ENCODE measurements at regions not wholly inside any gene's neighbourhood (a gene's known extent, or its start where the extent isn't known, plus 50 kb on each side); places are given as distances from the start of the nearest gene placed in this dataset.

DNA sequence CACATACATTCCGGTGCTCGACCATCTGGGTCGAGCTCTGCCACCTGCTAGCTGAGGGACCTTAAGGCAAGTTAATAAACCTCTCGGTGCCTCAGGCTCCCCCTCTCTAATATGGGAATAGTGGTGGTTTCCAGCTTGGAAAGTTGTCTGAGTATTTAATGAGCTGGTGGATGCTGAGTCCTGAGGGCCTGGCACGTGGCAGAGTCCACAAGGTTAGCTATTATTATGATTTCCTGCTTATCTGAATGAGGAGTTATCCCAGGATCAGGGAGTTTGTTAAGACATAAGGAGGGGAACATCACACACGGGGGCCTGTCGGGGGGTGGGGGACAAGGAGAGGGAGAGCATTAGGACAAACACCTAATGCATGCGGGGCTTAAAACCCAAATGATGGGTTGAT, 80.1 kb upstream of the SLC22A23 start:
- Histone ChIP-seq H3K36me3 (ENCODE audit: control insufficient read depth, insufficient read depth, low read length) (no peaks in the 10 kb centered on the region), H3K9me3 (ENCODE audit: control insufficient read depth, low read length) (no peaks in the 10 kb centered on the region), H3K4me1 (ENCODE audit: control insufficient read depth, insufficient read depth, low read length, poor library complexity, severe bottlenecking) (no peaks in the 10 kb centered on the region), H3K4me3 (ENCODE audit: extremely low read depth, insufficient read depth, low read length, poor library complexity, severe bottlenecking) (no peak overlapping the region), H3K27ac (ENCODE audit: low read depth, low read length, severe bottlenecking) (no peak overlapping the region)
- WGBS, 2 experiments (ENCODE audit: insufficient coverage in 2 of 2): 87 to 97% methylated on average over 6 to 7 of the region's 8 CpGs

GRCh38 chr6:3535776-3536435, 79.1 kb upstream of the SLC22A23 start:
- no peak overlapping the region for H3K4me3 ChIP-seq (ENCODE audit: extremely low read depth, insufficient read depth, low read length, poor library complexity, severe bottlenecking)
- WGBS, 2 experiments (ENCODE audit: insufficient coverage in 2 of 2): 92 to 94% methylated on average over 13 to 16 of the region's 19 CpGs

DNA sequence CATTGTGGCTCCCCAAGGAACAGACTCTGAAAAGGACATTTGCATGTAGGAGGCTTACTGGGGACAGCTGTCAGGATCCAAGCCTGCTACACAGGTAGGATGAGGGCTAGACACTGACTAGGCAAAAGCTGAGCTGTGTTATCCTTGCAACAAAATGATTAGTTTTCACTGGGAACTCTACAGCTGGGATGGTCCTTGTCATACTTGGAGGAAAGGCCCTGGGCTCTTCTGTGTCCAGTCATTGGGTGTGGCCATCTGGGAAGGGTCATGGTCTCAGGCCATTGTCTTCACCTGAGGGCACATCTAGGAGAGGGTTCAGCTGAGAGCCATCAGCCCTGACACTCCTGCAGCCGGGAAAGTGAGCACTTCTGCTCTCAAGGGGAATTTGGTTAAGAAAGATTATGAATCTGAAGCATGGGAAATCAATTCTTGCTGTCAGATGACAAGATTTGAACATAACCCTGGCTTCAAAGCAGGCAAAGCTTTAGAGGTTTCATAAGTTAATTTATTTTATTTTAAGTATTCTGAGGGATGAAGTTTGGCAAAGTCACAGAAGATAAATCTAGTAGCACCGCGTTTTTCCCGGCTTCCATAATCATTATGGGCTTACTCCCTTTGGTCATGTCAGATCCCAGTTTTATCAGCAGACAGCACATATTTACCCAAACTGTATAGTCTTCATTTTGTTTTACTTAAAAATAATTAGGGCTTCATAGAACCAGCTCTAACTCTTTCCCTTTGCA, 78.4 kb upstream of the SLC22A23 start:
- H3K4me3 ChIP-seq (ENCODE audit: extremely low read depth, insufficient read depth, low read length, poor library complexity, severe bottlenecking): no peak overlapping the region
- 95 to 100% methylated on average over 1 to 4 of the region's 4 CpGs for WGBS, 2 experiments (ENCODE audit: insufficient coverage in 2 of 2)
- no peaks in the 10 kb centered on the region for H3K4me1 ChIP-seq (ENCODE audit: control insufficient read depth, insufficient read depth, low read length, poor library complexity, severe bottlenecking)
- no peaks in the 10 kb centered on the region for H3K36me3 ChIP-seq (ENCODE audit: control insufficient read depth, insufficient read depth, low read length)
- H3K9me3 ChIP-seq (ENCODE audit: control insufficient read depth, low read length): no peaks in the 10 kb centered on the region
- H3K27ac ChIP-seq (ENCODE audit: low read depth, low read length, severe bottlenecking): no peak overlapping the region

More at GRCh38 chr6:3535776-3536435, 79.1 kb upstream of the SLC22A23 start:
- Histone ChIP-seq H3K36me3 (ENCODE audit: control insufficient read depth, insufficient read depth, low read length) (no peaks in the 10 kb centered on the region), H3K27ac (ENCODE audit: low read depth, low read length, severe bottlenecking) (no peak overlapping the region), H3K9me3 (ENCODE audit: control insufficient read depth, low read length) (no peaks in the 10 kb centered on the region), H3K4me1 (ENCODE audit: control insufficient read depth, insufficient read depth, low read length, poor library complexity, severe bottlenecking) (no peaks in the 10 kb centered on the region)

DNA sequence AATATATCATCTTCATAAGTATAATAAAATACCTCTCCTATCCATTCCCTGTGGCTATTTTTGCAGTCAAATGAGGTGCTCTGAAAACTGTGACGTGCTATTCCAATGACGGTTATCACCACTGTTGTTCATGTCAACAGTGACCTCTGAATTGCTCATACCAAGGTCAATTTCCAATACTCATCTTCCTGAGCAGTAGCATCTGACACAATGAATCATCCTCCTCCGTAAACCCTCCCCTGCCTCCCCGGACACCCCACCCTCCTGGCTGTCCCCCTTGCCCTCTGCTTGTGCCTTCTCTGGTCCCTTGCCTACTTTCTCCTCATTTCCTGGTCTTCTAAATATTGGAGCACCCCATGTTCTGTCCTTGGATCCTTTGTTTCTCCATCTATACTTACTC, 77.7 kb upstream of the SLC22A23 start:
- no peaks in the 10 kb centered on the region for H3K4me1 ChIP-seq (ENCODE audit: control insufficient read depth, insufficient read depth, low read length, poor library complexity, severe bottlenecking)
- WGBS, 2 experiments (ENCODE audit: insufficient coverage in 2 of 2): 92 to 96% methylated on average over 4 of the region's 4 CpGs
- no peak overlapping the region for H3K27ac ChIP-seq (ENCODE audit: low read depth, low read length, severe bottlenecking)

GRCh38 chr6:3533981-3534380, 77.1 kb upstream of the SLC22A23 start:
- no peaks in the 10 kb centered on the region for H3K4me1 ChIP-seq (ENCODE audit: control insufficient read depth, insufficient read depth, low read length, poor library complexity, severe bottlenecking)
- no peaks in the 10 kb centered on the region for H3K36me3 ChIP-seq (ENCODE audit: control insufficient read depth, insufficient read depth, low read length)
- no peak overlapping the region for H3K4me3 ChIP-seq (ENCODE audit: extremely low read depth, insufficient read depth, low read length, poor library complexity, severe bottlenecking)
- WGBS, 2 experiments (ENCODE audit: insufficient coverage in 2 of 2): 89 to 93% methylated on average over 6 of the region's 6 CpGs
- H3K27ac ChIP-seq (ENCODE audit: low read depth, low read length, severe bottlenecking): no peak overlapping the region
- no peaks in the 10 kb centered on the region for H3K9me3 ChIP-seq (ENCODE audit: control insufficient read depth, low read length)

More for the DNA sequence above, 77.7 kb upstream of the SLC22A23 start:
- no peaks in the 10 kb centered on the region for H3K36me3 ChIP-seq (ENCODE audit: control insufficient read depth, insufficient read depth, low read length)
- H3K4me3 ChIP-seq (ENCODE audit: extremely low read depth, insufficient read depth, low read length, poor library complexity, severe bottlenecking): no peak overlapping the region
- no peaks in the 10 kb centered on the region for H3K9me3 ChIP-seq (ENCODE audit: control insufficient read depth, low read length)

- Histone ChIP-seq H3K27ac (ENCODE audit: low read depth, low read length, severe bottlenecking) (no peak overlapping the region), H3K4me3 (ENCODE audit: extremely low read depth, insufficient read depth, low read length, poor library complexity, severe bottlenecking) (no peak overlapping the region), H3K9me3 (ENCODE audit: control insufficient read depth, low read length) (no peaks in the 10 kb centered on the region), H3K4me1 (ENCODE audit: control insufficient read depth, insufficient read depth, low read length, poor library complexity, severe bottlenecking) (no peaks in the 10 kb centered on the region), H3K36me3 (ENCODE audit: control insufficient read depth, insufficient read depth, low read length) (no peaks in the 10 kb centered on the region)
- WGBS, 2 experiments (ENCODE audit: insufficient coverage in 2 of 2): 71 to 82% methylated on average over 5 of the region's 5 CpGs
Observed at GRCh38 chr6:3532296-3532916, 75.6 kb upstream of the SLC22A23 start.

- Histone ChIP-seq H3K36me3 (ENCODE audit: control insufficient read depth, insufficient read depth, low read length) (no peaks in the 10 kb centered on the region), H3K9me3 (ENCODE audit: control insufficient read depth, low read length) (no peaks in the 10 kb centered on the region), H3K27ac (ENCODE audit: low read depth, low read length, severe bottlenecking) (no peak overlapping the region), H3K4me3 (ENCODE audit: extremely low read depth, insufficient read depth, low read length, poor library complexity, severe bottlenecking) (no peak overlapping the region), H3K4me1 (ENCODE audit: control insufficient read depth, insufficient read depth, low read length, poor library complexity, severe bottlenecking) (no peaks in the 10 kb centered on the region)
- 88 to 89% methylated on average over 3 to 5 of the region's 7 CpGs for WGBS, 2 experiments (ENCODE audit: insufficient coverage in 2 of 2)
Observed at GRCh38 chr6:3531481-3531880, 74.6 kb upstream of the SLC22A23 start.

- 84 to 88% methylated on average over 10 of the region's 10 CpGs for WGBS, 2 experiments (ENCODE audit: insufficient coverage in 2 of 2)
- H3K27ac ChIP-seq (ENCODE audit: low read depth, low read length, severe bottlenecking): no peak overlapping the region
- no peaks in the 10 kb centered on the region for H3K4me1 ChIP-seq (ENCODE audit: control insufficient read depth, insufficient read depth, low read length, poor library complexity, severe bottlenecking)
- H3K4me3 ChIP-seq (ENCODE audit: extremely low read depth, insufficient read depth, low read length, poor library complexity, severe bottlenecking): no peak overlapping the region
- H3K36me3 ChIP-seq (ENCODE audit: control insufficient read depth, insufficient read depth, low read length): no peaks in the 10 kb centered on the region
- no peaks in the 10 kb centered on the region for H3K9me3 ChIP-seq (ENCODE audit: control insufficient read depth, low read length)
Observed at GRCh38 chr6:3530515-3530914, 73.7 kb upstream of the SLC22A23 start.

DNA sequence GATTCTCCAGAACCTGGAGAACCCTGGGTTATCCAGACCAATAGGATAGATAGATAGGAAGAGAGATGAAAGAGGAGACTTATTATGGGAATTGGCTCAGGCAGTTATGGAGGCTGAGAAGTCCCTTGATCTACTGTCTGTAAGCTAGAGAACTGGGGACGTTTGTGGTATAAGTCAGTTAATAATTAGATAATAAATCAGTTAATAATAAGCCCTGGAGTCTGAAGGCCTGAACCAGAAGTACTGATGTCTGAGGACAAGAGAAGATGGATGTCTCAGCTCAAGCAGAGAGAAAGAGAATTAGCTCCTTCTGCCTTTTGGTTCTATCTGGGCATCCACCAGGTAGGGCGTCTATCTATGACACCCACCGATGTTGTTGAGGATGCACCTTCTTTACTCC, 72.9 kb upstream of the SLC22A23 start:
- Histone ChIP-seq H3K4me1 (ENCODE audit: control insufficient read depth, insufficient read depth, low read length, poor library complexity, severe bottlenecking) (no peaks in the 10 kb centered on the region), H3K27ac (ENCODE audit: low read depth, low read length, severe bottlenecking) (no peak overlapping the region), H3K36me3 (ENCODE audit: control insufficient read depth, insufficient read depth, low read length) (no peaks in the 10 kb centered on the region), H3K9me3 (ENCODE audit: control insufficient read depth, low read length) (no peaks in the 10 kb centered on the region), H3K4me3 (ENCODE audit: extremely low read depth, insufficient read depth, low read length, poor library complexity, severe bottlenecking) (no peak overlapping the region)
- WGBS, 2 experiments (ENCODE audit: insufficient coverage in 2 of 2): 94 to 100% methylated on average over 2 of the region's 3 CpGs

GRCh38 chr6:3529232-3529631, 72.4 kb upstream of the SLC22A23 start:
- H3K9me3 ChIP-seq (ENCODE audit: control insufficient read depth, low read length): no peaks in the 10 kb centered on the region
- no peak overlapping the region for H3K27ac ChIP-seq (ENCODE audit: low read depth, low read length, severe bottlenecking)
- 93 to 97% methylated on average over 6 to 7 of the region's 7 CpGs for WGBS, 2 experiments (ENCODE audit: insufficient coverage in 2 of 2)
- peaks cover 1% of the 10 kb centered on the region for H3K4me1 ChIP-seq (ENCODE audit: control insufficient read depth, insufficient read depth, low read length, poor library complexity, severe bottlenecking)
- H3K4me3 ChIP-seq (ENCODE audit: extremely low read depth, insufficient read depth, low read length, poor library complexity, severe bottlenecking): no peak overlapping the region
- no peaks in the 10 kb centered on the region for H3K36me3 ChIP-seq (ENCODE audit: control insufficient read depth, insufficient read depth, low read length)

All from mesodermal cell (in vitro differentiated cells).